H9 (cell line): ENCODE measurements at regions not wholly inside any gene's neighbourhood (a gene's known extent, or its start where the extent isn't known, plus 50 kb on each side); places are given as distances from the start of the nearest gene placed in this dataset.

ENCODE experiments used
- DNase-seq: peaks from one replicate; pipeline ENCODE4 v3.0.0-alpha.2; 2017
- H2AFZ ChIP-seq: one replicate; pipeline ENCODE4 v1.6.1; 2013; ENCODE audit warnings: mild to moderate bottlenecking, low read length, control low read depth, moderate library complexity
- H2AK5ac ChIP-seq: 2 replicates; pipeline ENCODE4 v1.6.1; 2013; ENCODE audit warnings: low read length, control low read depth, mixed read lengths; ENCODE audit not compliant: insufficient read length
- H2BK120ac ChIP-seq: one replicate; pipeline ENCODE4 v1.6.1; 2013; ENCODE audit warnings: low read depth, mild to moderate bottlenecking, low read length, control low read depth, inconsistent platforms; ENCODE audit not compliant: poor library complexity, severe bottlenecking
- H2BK12ac ChIP-seq: 2 replicates; pipeline ENCODE4 v1.6.1; 2013; ENCODE audit warnings: low read length, control low read depth, mixed read lengths, low read depth; ENCODE audit not compliant: insufficient read length
- H2BK15ac ChIP-seq: 2 replicates; pipeline ENCODE4 v1.6.1; 2013; ENCODE audit warnings: low read depth, low read length, control low read depth
- H2BK20ac ChIP-seq: one replicate; pipeline ENCODE4 v1.6.1; 2013; ENCODE audit warnings: low read depth, mild to moderate bottlenecking, low read length, control low read depth, inconsistent platforms; ENCODE audit not compliant: poor library complexity, severe bottlenecking
- H2BK5ac ChIP-seq: 2 replicates; pipeline ENCODE4 v1.6.1; 2013; ENCODE audit warnings: low read length, control low read depth, mixed read lengths; ENCODE audit not compliant: insufficient read length
- H3K14ac ChIP-seq: 2 replicates; pipeline ENCODE4 v1.6.1; 2013; ENCODE audit warnings: low read length, control low read depth; ENCODE audit not compliant: insufficient read depth
- H3K18ac ChIP-seq: 2 replicates; pipeline ENCODE4 v1.6.1; 2013; ENCODE audit warnings: low read depth, mild to moderate bottlenecking, mixed read lengths, low read length, control low read depth; ENCODE audit not compliant: insufficient read length
- H3K23ac ChIP-seq: 2 replicates; pipeline ENCODE4 v1.6.1; 2013; ENCODE audit warnings: low read length, control low read depth, mixed read lengths, low read depth; ENCODE audit not compliant: insufficient read length
- H3K23me2 ChIP-seq: 2 replicates; pipeline ENCODE4 v1.6.1; 2013; ENCODE audit warnings: low read depth, mild to moderate bottlenecking, mixed read lengths, low read length, control low read depth; ENCODE audit not compliant: insufficient read length, poor library complexity, severe bottlenecking
- H3K27ac ChIP-seq: 2 replicates; pipeline ENCODE4 v1.5.1; 2013; ENCODE audit warnings: low read length, control low read depth, mixed read lengths, low read depth; ENCODE audit not compliant: insufficient read length
- H3K27me3 ChIP-seq: 2 replicates; pipeline ENCODE4 v1.6.1; 2013; ENCODE audit warnings: low read length, control low read depth, inconsistent platforms; ENCODE audit not compliant: insufficient read depth
- H3K4ac ChIP-seq: 2 replicates; pipeline ENCODE4 v1.6.1; 2013; ENCODE audit warnings: low read depth, mild to moderate bottlenecking, control low read depth, inconsistent platforms, low read length, moderate library complexity
- H3K4me1 ChIP-seq: 2 replicates; pipeline ENCODE4 v1.6.1; 2013; ENCODE audit warnings: low read length, control low read depth, inconsistent platforms; ENCODE audit not compliant: insufficient read depth
- H3K4me2 ChIP-seq: 2 replicates; pipeline ENCODE4 v1.6.1; 2013; ENCODE audit warnings: low read length, control low read depth, mixed read lengths; ENCODE audit not compliant: insufficient read length, insufficient read depth
- H3K56ac ChIP-seq: 2 replicates; pipeline ENCODE4 v1.6.1; 2013; ENCODE audit warnings: low read depth, mild to moderate bottlenecking, mixed read lengths, low read length, control low read depth; ENCODE audit not compliant: insufficient read length
- H3K79me1 ChIP-seq: 2 replicates; pipeline ENCODE4 v1.6.1; 2013; ENCODE audit warnings: low read depth, mild to moderate bottlenecking, moderate library complexity, low read length, control low read depth, inconsistent platforms; ENCODE audit not compliant: insufficient read depth, poor library complexity, severe bottlenecking
- H3K79me2 ChIP-seq: 2 replicates; pipeline ENCODE4 v1.6.1; 2013; ENCODE audit warnings: low read length, control low read depth, inconsistent platforms; ENCODE audit not compliant: insufficient read depth
- H3K9ac ChIP-seq: 2 replicates; pipeline ENCODE4 v1.6.1; 2013; ENCODE audit warnings: low read length, control low read depth, mixed read lengths; ENCODE audit not compliant: insufficient read length; ENCODE audit errors: extremely low read depth
- H3K9me3 ChIP-seq: one replicate; pipeline ENCODE4 v1.6.1; 2013; ENCODE audit warnings: low read depth, low read length, inconsistent platforms; ENCODE audit not compliant: control insufficient read depth
- H3T11ph ChIP-seq: one replicate; pipeline ENCODE4 v1.6.1; 2013; ENCODE audit warnings: mild to moderate bottlenecking, low read length, control low read depth, inconsistent platforms
- H4K20me1 ChIP-seq: one replicate; pipeline ENCODE4 v1.6.1; 2013; ENCODE audit not compliant: control insufficient read depth, insufficient read length, insufficient read depth
- H4K5ac ChIP-seq: 2 replicates; pipeline ENCODE4 v1.6.1; 2013; ENCODE audit warnings: low read depth, mild to moderate bottlenecking, mixed read lengths, low read length, control low read depth; ENCODE audit not compliant: insufficient read length
- H4K8ac ChIP-seq: replicated peaks from 2 replicates; pipeline ENCODE4 v1.6.1; 2013; ENCODE audit warnings: low read length, control low read depth, mixed read lengths, low read depth; ENCODE audit not compliant: insufficient read length
- H4K91ac ChIP-seq: 2 replicates; pipeline ENCODE4 v1.6.1; 2013; ENCODE audit warnings: low read depth, mild to moderate bottlenecking, moderate library complexity, mixed read lengths, low read length, control low read depth; ENCODE audit not compliant: insufficient read length
- H3K27ac Mint-ChIP-seq, 3 experiments: 2 replicates in 2 of 3; 3 replicates in 1 of 3; pipeline ENCODE4 v1.8.0; 2020 to 2021; ENCODE audit warnings: mixed read lengths in 3 of 3, mild to moderate bottlenecking in 1 of 3, moderate library complexity in 1 of 3
- H3K27me3 Mint-ChIP-seq: 2 replicates; pipeline ENCODE4 v1.8.0; 2021; ENCODE audit warnings: low read depth, mild to moderate bottlenecking, moderate library complexity, mixed read lengths
- H3K36me3 Mint-ChIP-seq, 3 experiments: 2 replicates in 2 of 3; 3 replicates in 1 of 3; pipeline ENCODE4 v1.8.0; 2020 to 2021; ENCODE audit warnings: low read depth in 3 of 3, mixed read lengths in 3 of 3; ENCODE audit not compliant: insufficient read depth in 1 of 3
- H3K4me1 Mint-ChIP-seq, 2 experiments: 2 replicates each; pipeline ENCODE4 v1.8.0; 2020; ENCODE audit warnings: mixed read lengths in 2 of 2
- H3K4me3 Mint-ChIP-seq, 2 experiments: 2 replicates in 1 of 2; 3 replicates in 1 of 2; pipeline ENCODE4 v1.8.0; 2020 to 2021; ENCODE audit warnings: mild to moderate bottlenecking in 2 of 2, mixed read lengths in 2 of 2, moderate library complexity in 1 of 2
- H3K9me3 Mint-ChIP-seq, 2 experiments: 2 replicates in 1 of 2; 3 replicates in 1 of 2; pipeline ENCODE4 v1.8.0; 2020; ENCODE audit warnings: mild to moderate bottlenecking in 2 of 2, mixed read lengths in 2 of 2, moderate library complexity in 1 of 2
- CTCF ChIP-seq: fragments of 200-600 bp; sonication (generic); conservative IDR thresholded peaks from 3 replicates; pipeline ENCODE4 v1.8.0; 2021; ENCODE audit warnings: antibody characterized with exemption, mild to moderate bottlenecking
- WGBS: extraction: QIAGEN DNeasy Blood & Tissue Kit; methylation state at CpG from one replicate; pipeline ENCODE4 v1.1.7; 2013; ENCODE audit warnings: missing lambda C conversion rate, low lambda C conversion rate, mixed read lengths; ENCODE audit not compliant: insufficient read length; ENCODE audit errors: extremely low coverage; 5-methylcytosine and 5-hydroxymethylcytosine counted together

GRCh38 chr6:68128211-68128610 is 506.9 kb upstream of the ADGRB3 start:
- Histone ChIP-seq H3K23ac (no peak overlapping the region), H4K5ac (no peak overlapping the region), H3K4ac (no peak overlapping the region), H2BK120ac (no peak overlapping the region), H3K14ac (no peak overlapping the region), H2BK20ac (no peak overlapping the region), H3K27me3 (no peaks in the 10 kb centered on the region), H3K4me1 (no peaks in the 10 kb centered on the region), H3K9me3 (no peaks in the 10 kb centered on the region), H3K56ac (no peak overlapping the region), H4K91ac (no peak overlapping the region), H3K79me2 (no peaks in the 10 kb centered on the region), H2AFZ (no peak overlapping the region), H3K23me2 (no peaks in the 10 kb centered on the region), H3K9ac (no peak overlapping the region), H4K20me1 (no peaks in the 10 kb centered on the region), H2BK5ac (no peak overlapping the region), H2AK5ac (no peak overlapping the region), H3K18ac (no peak overlapping the region), H3K79me1 (no peaks in the 10 kb centered on the region), H4K8ac (no peak overlapping the region), H2BK12ac (no peak overlapping the region), H3T11ph (no peak overlapping the region), H3K27ac (no peak overlapping the region), H3K4me2 (no peak overlapping the region), H2BK15ac (no peak overlapping the region)
- no peak for TF ChIP-seq CTCF
- Mint-ChIP-seq H3K4me3 (no peak overlapping the region), H3K27me3 (no peaks in the 10 kb centered on the region), H3K27ac (no peak overlapping the region), H3K4me1 (no peaks in the 10 kb centered on the region; a peak in 1 of 4 replicates), H3K9me3 (no peaks in the 10 kb centered on the region), H3K36me3 (peaks cover 0 to 3% (median 0%) of the 10 kb centered on the region in 3 experiments; a peak in 3 of 7 replicates)
- WGBS: no CpG with 5 or more reads among the region's 2 CpGs
- no peak for DNase-seq
